NCI-H345 treated with DMSO at 0.1 percent for 48 hours (cell line): ENCODE measurements at regions not wholly inside any gene's neighbourhood (a gene's known extent, or its start where the extent isn't known, plus 50 kb on each side); places are given as distances from the start of the nearest gene placed in this dataset.
"Not testable (repeated sequence)": the region's sequence is repeated elsewhere in the genome, so short reads cannot be mapped to it uniquely, and the experiment has no call there.

Experiments used
- DNase-seq: peaks from one replicate; lab custom pipeline; 2025; ENCODE audit not compliant: unreplicated experiment; lab: John Stamatoyannopoulos, UW

DNA sequence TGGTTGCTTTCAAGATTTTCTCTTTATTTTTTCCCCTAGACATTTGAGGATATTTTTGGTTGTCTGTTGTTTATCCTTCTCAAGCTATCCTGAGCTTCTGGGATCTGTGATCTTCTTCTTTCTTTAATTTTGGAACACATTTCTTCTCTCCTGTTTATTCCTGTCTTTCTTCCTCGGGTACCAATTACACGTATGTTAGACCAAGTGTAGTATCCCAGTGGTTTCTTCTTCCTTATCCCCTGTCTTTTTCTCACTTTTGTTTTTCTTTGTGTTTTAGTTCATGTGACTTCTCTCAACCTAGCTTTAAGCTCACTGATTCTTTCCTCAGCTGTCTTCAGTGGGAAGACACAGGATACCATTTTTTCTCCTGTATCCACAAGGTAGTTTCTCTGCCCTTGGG, 120.0 kb downstream of the GALR1 start:
- DNase-seq, result no peak

DNA sequence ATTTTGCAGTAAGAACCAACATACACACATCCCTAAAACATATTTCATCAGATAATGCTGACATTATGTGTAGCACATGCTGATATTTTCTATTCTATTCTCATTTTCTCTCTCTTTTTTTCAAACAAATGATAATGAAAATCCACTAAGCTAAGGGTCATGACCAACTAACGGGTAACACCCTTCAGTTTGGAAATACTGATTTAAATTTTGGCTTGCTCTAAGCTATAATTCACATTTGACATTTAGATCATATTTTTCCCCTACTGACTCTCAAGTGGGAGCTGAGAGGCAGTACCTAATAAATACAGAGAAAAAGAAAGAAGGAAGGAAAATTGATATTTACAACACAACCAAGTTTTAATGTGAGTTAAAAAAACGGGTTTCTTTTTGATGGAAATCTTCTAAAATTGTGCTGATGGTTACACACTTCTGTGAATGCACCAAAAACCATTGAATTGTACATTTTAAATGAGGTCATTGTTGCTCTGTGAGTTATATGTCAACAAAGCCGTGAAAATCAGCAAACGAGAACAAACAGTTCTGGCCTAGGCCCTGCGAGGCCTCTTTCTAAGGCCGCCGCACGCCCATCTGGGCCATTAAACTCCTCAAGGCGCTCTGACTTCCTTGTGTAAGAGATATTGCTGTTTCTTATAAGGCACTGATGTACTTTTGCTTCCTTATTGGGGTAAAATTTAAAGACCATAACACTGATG, 124.2 kb downstream of the GALR1 start:
- no peak for DNase-seq

DNA sequence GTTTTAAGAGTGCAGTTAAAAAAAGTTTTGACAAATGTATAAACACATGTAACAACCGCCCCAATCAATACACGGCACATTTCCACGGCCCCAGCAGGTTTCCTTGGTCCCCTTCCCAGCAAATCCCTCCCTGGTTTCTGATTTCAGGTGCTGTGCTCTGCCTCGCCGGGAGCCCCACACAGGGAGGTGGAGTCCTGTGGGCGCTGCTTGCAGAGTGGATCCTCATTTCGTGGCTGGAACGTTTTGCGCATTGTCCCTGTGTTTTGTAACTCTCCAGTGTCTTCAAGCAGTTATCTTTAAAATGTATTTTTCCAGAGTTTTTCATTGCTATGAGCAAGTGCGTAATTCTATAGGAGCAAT, 124.8 kb downstream of the GALR1 start:
- no peak for DNase-seq

DNA sequence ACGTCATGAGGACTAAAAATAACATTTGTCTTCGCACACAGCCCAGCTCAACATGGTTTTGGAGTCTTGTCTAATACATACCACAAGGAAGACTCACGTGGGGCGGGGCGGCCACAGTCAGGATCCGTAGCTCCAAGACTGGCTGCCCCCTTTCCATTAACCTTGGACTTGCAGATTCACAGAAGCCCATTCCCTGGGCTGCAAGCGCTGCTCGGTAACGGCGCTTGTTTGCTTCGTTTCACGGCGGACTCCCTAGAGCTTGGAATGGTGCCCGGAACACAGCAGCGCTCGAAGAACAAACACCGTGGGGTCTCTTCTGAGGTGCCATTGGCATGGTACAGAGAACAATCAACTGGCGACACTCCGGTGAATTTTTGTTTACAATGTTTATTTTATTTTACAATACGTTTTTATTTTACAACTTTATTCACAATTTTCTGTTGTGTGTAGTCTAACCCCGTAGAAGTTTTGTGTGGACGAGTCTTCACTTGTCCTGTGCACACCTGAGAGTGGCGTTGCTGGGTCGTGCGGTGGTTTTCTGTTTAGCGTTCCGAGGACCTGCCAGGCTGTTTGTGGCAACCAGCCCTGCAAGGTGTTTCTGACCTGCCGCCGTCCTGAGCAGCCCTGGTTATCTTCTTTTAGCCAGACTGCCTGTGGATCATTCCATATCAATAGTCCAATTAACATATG, 126.5 kb downstream of the GALR1 start:
- peak; percentile 92 for DNase-seq

DNA sequence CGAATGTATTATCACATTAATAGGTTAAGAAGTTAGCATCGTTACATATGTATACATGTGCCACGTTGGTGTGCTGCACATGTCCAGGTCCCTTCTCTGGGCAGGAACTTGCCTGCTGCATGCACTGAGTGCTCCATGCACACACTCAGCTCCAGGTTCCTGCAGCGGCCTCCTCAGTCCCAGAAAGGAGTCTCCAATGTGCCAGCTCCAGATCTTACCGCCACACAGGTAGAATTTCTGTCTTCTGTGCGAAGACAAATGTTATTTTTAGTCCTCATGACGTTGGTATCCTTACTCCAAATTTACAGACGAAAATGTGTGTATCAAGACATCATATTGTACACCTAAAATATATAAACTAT, 127.1 kb downstream of the GALR1 start:
- no peak for DNase-seq

DNA sequence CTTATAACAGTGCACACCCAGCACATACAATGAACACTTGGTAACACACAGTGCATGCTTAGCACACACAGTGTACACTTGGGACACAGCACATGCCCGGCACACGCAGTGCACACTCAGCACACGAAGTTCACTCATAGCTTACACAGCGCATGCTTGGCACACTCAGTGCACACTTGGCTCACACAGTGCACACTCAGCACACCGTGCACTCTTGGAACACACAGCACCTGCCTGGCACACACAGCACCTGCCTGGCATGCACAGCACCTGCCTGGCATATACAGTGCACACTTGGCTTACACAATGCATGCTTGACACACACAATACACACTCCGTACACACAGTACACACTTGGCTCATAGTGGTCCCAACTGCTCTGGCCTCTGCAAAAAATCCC, 128.2 kb downstream of the GALR1 start:
- no peak for DNase-seq

DNA sequence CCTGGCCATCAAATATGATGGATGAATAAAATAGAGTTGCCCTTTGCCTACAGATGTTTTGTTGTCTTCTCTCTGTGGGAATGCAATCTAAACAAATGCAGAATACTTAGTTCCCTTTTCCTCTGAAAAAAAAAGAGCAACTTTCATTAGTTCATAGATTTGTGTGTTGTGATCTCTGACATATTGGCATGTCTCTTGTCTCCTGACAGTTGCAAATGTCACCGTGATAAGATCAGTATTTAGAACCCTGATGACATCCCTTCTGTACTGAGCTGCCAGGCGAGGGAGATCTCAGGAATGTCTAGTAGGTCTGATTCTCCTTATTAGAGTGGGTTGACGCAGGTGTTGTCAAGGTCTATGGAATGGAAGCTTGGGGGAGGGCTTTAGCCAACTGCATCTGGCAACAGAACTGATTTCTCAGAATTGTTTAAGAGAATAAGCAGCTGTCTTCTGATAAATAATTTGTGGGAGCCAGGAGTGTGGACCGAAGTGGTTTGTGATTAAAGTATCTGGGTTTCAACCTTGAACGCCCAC, 130.4 kb downstream of the GALR1 start:
- no peak for DNase-seq

DNA sequence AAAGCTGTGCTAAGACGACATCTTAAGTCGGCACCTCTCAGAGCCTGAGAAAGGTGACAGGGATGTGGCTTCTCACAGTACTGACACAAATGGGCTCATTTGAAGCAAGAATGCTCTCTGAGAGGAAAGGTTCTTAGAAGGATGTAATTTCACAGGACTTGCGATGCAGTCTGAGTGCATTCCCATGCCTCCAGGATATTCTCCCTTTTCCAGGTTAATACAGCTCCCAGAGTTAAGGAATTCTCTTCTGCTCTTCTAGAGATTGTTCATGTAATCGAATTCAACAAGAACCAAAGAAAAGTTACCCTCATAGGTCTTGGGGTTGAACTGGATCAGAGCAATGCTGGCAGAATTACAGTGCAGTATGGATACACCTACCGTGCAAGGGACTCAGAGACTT, 131.0 kb downstream of the GALR1 start:
- DNase-seq, result no peak

DNA sequence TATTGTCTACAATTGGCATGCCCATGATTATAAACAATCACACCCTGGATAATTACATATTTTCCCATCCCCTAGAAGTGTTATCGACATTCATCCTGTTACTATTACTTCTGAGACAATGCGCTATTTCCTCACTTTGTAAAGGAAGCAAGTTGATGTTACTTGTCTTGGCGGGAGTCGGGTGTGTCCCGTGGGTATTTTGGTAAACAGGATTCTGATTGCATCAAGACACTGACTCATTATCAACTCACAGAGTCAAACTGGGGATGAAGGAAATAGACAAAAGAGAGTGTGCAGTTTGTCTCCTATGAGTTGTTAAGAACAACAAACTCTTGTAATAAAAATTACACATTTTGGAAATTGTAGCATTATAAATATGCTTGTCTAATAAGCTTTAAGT, 142.7 kb downstream of the GALR1 start:
- DNase-seq, result no peak

DNA sequence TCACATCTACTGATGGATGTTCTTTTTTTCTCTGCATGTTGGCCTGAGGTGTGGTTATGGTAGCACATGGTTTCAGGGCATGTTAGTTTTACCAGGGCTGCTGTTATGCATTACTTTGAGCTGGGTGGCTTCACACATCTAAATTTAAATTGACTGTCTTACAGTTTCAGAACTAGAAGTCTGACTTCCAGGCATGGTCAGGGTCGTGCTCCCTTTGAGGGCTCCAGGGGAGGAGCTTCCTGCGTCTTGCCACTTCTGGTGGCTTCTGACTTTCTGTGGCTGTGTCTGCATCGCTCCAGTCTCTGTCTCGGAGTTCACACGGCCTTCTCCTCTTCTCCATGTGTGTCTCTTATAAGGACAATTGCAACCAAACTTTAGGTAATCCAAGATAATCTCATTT, 143.9 kb downstream of the GALR1 start:
- no peak for DNase-seq

DNA sequence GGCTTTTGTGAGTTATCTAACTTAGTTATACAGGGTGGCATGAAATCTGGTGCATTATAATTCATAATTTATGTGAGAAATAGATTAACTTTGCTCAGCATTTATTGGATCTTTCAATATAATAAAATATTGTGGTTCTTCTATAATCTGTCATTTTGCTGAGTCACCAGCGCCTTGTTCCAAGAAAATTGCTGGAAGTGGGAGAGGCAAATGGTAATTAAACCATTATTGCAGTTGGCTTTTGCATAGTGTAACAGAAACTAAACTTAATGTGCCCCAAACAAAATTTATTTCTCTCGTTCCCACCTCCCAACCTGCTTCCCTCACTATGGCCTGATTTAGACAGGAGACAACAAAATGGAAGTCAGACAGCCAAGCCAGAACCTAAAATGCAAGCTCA, 146.3 kb downstream of the GALR1 start:
- no peak for DNase-seq

DNA sequence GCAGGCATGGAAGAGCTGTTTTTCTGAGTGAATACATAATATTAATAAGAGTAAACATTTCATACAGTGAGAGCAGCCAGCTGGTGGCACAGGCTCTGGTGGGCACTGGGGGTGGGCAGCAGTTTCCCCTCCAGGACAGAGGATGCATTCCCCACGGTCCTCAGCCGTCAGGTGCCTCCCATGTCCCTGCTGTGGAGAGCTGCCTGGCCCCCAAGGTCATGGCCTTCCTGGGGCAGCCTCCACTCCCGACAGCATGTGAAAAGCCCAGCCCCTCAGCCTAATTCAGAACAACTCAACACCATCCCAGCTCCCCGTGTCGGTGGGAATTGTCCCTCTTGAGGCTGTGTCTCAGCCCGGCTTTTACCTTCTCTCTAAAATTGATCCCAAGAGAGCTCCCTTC, 147.4 kb downstream of the GALR1 start:
- DNase-seq, result no peak

DNA sequence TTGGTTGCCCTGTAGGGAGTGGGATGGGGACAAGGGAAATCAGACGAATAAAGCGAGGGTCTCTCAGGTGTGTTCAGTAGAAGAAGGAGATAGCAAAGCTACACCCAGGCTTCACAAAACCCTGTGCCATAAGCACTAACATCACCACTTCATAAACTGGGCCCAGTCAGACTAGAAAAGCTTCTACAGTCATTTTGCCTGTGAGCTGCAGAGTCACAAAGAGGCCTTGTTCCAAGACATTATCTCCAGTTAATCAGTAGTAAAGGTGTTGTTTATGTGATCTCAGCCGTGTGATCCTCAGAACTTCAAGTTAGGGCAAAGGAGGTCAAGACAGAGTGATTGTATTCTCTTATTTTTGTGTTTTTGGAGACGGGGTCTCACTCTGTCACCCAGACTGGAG, 148.0 kb downstream of the GALR1 start:
- no peak for DNase-seq

DNA sequence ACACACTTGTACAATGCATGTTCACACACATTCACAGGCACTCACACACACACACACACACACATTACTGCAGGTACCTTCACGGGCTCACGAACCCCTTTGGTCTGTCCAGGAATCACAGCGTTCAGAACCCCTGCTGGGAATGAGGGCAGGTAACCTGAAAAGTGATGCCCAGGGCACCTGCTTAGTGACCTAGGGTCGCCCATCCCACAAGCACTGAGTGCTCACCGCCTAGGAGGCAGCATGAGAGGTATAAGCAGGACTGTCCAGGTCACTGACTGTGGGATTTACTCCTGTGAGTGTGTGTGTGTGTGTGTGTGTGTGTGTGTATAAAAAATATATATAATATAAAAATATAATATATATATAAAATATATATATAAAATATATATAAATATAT, 150.9 kb downstream of the GALR1 start:
- no peak for DNase-seq

DNA sequence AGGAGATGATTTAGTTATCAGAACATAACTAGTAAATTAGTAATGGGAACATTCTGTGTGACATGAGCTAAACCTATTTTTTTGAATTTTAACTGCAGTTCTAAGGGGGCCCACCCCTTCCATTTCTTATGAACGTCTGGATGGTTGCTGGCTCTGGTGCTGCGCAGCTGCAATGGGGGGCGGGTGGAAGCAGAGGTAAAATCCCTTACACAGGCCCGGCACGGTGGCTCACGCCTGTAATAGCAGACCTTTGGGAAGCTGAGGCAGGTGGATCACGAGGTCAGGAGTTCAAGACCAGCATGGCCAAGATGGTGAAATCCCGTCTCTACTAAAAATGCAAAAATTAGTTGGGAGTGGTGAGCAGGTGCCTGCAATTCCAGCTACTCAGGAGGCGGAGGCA, 151.5 kb downstream of the GALR1 start:
- DNase-seq, result no peak

DNA sequence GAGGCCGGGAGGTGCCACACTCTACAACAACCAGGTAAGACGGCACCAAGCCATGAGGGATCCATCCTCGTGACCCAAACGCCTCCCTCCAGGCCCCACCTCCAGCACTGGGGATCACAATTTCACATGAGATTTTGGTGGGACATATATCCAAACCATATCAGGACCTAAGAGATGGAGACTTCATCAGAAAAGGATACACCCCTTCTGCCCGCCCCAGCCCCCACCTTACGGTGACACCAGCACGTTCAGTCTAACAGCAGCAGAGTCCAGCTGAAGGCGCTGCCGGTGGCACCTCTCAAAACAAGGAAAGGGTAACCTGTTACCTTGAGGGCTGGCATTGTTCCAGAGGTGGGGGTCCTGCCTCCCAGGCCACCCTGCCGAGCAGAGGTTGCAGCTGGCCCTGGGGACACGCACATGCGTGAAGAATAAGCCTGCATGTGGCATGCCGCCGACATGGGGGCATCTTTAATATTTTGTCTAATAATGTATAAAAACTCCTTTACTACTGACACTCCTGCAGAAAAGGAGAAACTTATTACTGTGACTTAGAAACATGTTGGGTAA, 154.4 kb downstream of the GALR1 start:
- no peak for DNase-seq

DNA sequence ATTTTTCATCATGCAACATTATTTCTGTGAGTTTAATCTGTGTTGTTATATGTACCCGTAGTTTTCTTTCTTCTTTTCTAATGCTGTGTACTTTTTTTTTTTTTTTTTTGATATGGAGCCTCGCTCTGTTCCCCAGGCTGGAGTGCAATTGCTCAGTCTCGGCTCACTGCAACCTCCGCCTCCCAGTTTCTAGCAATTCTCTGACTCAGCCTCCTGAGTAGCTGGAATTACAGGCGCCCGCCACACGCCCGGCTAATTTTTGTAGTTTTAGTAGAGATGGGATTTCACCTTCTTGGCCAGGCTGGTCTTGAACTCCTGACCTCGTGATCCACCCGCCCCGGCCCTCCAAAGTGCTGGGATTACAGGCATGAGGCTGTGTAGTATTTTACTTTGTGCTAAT, 155.4 kb downstream of the GALR1 start:
- DNase-seq, result no peak

DNA sequence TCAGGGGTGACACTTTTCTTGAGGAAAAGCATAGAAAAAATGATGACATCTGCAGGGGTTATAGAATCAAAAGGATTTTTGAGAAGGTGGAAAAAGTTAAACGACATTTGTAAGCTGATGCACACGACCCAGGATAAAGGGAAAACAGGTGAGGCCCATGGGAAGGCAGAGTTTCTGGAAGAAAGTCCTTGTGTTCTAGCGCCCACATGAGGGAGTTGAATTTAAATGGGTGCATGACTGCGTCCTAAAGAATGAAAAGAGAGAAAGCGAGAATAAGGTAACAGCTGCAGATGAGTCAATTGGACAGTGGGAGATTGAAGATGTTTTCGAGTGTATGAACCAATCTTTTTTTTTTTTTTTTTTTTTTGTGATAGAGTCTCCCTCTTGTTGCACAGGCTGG, 158.1 kb downstream of the GALR1 start:
- DNase-seq, result no peak

DNA sequence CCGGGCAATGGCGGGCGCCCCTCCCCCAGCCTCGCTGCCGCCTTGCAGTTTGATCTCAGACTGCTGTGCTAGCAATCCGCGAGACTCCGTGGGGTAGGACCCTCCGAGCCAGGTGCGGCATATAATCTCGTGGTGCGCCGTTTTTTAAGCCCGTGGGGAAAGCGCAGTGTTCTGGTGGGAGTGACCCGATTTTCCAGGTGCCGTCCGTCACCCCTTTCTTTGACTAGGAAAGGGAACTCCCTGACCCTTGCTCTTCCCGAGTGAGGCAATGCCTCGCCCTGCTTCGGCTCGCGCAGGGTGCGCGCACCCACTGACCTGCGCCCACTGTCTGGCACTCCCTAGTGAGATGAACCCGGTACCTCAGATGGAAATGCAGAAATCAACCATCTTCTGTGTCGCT, 171.9 kb downstream of the GALR1 start:
- not testable (repeated sequence) for DNase-seq

DNA sequence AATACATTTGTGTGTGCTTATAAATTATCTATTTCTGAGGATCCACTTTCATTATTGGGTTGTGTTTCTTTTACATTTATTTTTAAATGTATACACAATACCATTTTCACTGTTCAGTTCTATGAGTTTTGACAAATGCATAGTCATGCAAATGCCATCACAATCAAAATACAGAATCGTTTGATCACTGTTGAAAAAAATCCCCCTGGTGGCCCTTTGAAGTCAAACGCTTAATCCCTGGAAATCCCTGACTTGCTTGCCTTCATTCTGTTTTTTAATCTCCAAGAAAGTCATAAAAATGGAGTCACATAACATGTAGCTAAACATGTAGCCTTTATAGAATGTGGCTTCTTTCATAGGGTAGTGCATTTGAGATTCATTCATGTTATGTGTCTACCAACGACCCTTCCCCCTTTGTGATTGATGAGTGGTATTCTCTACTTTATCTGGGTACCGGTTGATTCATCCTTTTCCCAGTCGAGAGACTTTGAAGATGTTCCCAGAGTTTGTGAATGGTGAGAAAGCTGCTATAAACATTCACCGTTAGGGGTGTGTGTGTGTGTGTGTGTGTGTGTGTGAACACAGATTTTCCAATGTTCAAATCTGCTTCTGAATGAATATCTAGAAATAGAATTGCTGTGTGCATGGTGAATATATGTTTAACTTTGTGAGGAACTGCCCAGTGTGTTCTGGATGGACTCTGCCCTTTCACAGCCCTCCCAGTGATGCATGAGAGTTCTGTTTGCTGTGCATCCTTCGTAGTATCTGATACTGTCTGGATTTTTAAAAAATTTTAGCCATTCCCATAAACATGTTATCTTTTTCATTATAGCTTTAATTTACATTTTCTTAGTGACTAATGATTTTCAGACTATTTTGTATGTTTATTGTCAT, 173.6 kb downstream of the GALR1 start:
- DNase-seq, result peak; percentile 42

DNA sequence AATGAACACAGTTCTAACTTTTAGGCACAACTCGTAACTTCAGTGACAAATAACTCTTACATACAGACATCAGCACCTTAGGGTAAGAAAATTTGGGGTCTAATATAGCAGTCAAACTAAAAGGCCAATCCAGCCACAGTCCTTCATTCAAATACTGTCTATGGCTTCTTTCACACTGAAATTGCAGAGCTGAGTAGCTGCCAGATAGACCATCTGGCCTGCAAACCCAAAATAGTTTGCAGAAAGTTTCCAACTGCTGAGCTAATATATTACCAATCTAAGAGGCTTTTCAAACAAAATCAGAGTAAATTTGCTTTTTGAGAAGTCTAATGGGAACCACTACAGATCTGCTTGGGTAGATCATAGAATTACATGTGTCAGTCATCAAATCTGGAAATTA, 183.4 kb downstream of the GALR1 start:
- DNase-seq, result no peak

DNA sequence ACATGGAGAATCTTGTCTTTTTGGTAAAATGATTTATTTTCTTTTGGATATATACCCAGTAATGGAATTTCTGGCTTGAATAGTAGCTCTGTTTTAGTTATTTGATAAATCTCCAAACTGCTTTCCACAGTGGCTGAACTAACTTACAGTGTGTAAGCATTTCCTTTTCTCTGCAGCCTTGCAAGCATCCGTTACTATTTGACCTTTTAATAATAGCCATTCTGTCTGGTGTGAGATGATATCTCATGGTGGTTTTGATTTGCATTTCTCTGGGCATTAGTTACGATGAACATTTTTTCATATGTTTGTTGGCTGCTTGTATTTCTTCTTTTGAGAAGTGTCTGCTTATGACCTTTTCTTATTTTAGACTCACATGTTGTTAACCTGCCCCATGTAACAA, 190.2 kb downstream of the GALR1 start:
- no peak for DNase-seq
